ENCODE measurements at regions not wholly inside any gene's neighbourhood (a gene's known extent, or its start where the extent isn't known, plus 50 kb on each side); places are given as distances from the start of the nearest gene placed in this dataset.
"Not testable (repeated sequence)": the region's sequence is repeated elsewhere in the genome, so short reads cannot be mapped to it uniquely, and the experiment has no call there.

GRCh38 chr5:91503321-91503720 lies 120.2 kb upstream of the ARRDC3 start:
- DNase-seq = no peak

- DNase-seq = no peak
Measured at GRCh38 chr5:91500758-91501157, 117.6 kb upstream of the ARRDC3 start.

GRCh38 chr5:91499943-91500531 lies 116.9 kb upstream of the ARRDC3 start:
- DNase-seq = no peak

GRCh38 chr5:91495699-91496098 lies 112.6 kb upstream of the ARRDC3 start:
- DNase-seq = no peak

- no peak for DNase-seq
Measured at GRCh38 chr5:91494447-91494996, 111.4 kb upstream of the ARRDC3 start.

- DNase-seq = no peak
Measured at GRCh38 chr5:91493086-91493485, 110.0 kb upstream of the ARRDC3 start.

- no peak for DNase-seq
Measured at GRCh38 chr5:91491229-91491628, 108.1 kb upstream of the ARRDC3 start.

GRCh38 chr5:91490316-91490715 lies 107.2 kb upstream of the ARRDC3 start:
- no peak for DNase-seq

GRCh38 chr5:91487420-91487819 lies 104.3 kb upstream of the ARRDC3 start:
- no peak for DNase-seq

- no peak for DNase-seq
Measured at GRCh38 chr5:91486638-91487037, 103.5 kb upstream of the ARRDC3 start.

GRCh38 chr5:91484662-91485061 lies 101.5 kb upstream of the ARRDC3 start:
- no peak for DNase-seq

- DNase-seq = not testable (repeated sequence)
Measured at GRCh38 chr5:91479376-91479775, 96.3 kb upstream of the ARRDC3 start.

- DNase-seq = no peak
Measured at GRCh38 chr5:91478096-91478495, 95.0 kb upstream of the ARRDC3 start.

- DNase-seq = no peak
Measured at GRCh38 chr5:91477408-91477807, 94.3 kb upstream of the ARRDC3 start.

GRCh38 chr5:91474201-91474600 lies 91.1 kb upstream of the ARRDC3 start:
- DNase-seq = no peak

- DNase-seq = no peak
Measured at GRCh38 chr5:91472631-91473030, 89.5 kb upstream of the ARRDC3 start.

GRCh38 chr5:91469517-91470165 lies 86.5 kb upstream of the ARRDC3 start:
- no peak for DNase-seq

- no peak for DNase-seq
Measured at GRCh38 chr5:91468651-91469422, 85.7 kb upstream of the ARRDC3 start.

GRCh38 chr5:91464886-91465646 lies 81.9 kb upstream of the ARRDC3 start:
- no peak for DNase-seq

- no peak for DNase-seq
Measured at GRCh38 chr5:91457681-91458058, 74.6 kb upstream of the ARRDC3 start.

GRCh38 chr5:91456928-91457680 lies 74.0 kb upstream of the ARRDC3 start:
- DNase-seq = no peak

- no peak for DNase-seq
Measured at GRCh38 chr5:91449083-91449482, 66.0 kb upstream of the ARRDC3 start.

All from islet precursor cell (in vitro differentiated cells).